Calu3 (cell line): ENCODE measurements at regions not wholly inside any gene's neighbourhood (a gene's known extent, or its start where the extent isn't known, plus 50 kb on each side); places are given as distances from the start of the nearest gene placed in this dataset.
"Not testable (repeated sequence)": the region's sequence is repeated elsewhere in the genome, so short reads cannot be mapped to it uniquely, and the experiment has no call there.

Experiments
- BruUV-seq: library from RNA; stranded (reverse); fragments of 400-500 nt; replicated peaks from 2 replicates; lab custom pipeline; 2021; lab: Mats Ljungman, UMichigan
- CTCF ChIA-PET: fragments of 300-600 bp; sonication (Branson Sonifier 250); formaldehyde crosslinking; loops from one replicate; lab custom pipeline; 2022; ENCODE audit warnings: antibody characterized with exemption; lab: Charles Lee
- DNase-seq: peaks from one replicate; pipeline ENCODE4 v3.0.0; 2022
- H3K27ac Mint-ChIP-seq: one replicate; pipeline ENCODE4 v1.8.0; 2022; ENCODE audit warnings: mixed read lengths; ENCODE audit not compliant: unreplicated experiment
- H3K27me3 Mint-ChIP-seq: one replicate; pipeline ENCODE4 v1.8.0; 2022; ENCODE audit warnings: mixed read lengths; ENCODE audit not compliant: unreplicated experiment
- H3K36me3 Mint-ChIP-seq: one replicate; pipeline ENCODE4 v1.8.0; 2022; ENCODE audit warnings: mild to moderate bottlenecking, moderate library complexity, mixed read lengths; ENCODE audit not compliant: insufficient read depth, unreplicated experiment
- H3K4me1 Mint-ChIP-seq: one replicate; pipeline ENCODE4 v1.8.0; 2022; ENCODE audit warnings: mild to moderate bottlenecking, low read depth, mixed read lengths; ENCODE audit not compliant: unreplicated experiment
- H3K4me3 Mint-ChIP-seq: one replicate; pipeline ENCODE4 v1.8.0; 2022; ENCODE audit warnings: mild to moderate bottlenecking, low read depth, moderate library complexity, mixed read lengths; ENCODE audit not compliant: unreplicated experiment
- H3K9me3 Mint-ChIP-seq: one replicate; pipeline ENCODE4 v1.8.0; 2022; ENCODE audit warnings: low read depth, mixed read lengths; ENCODE audit not compliant: unreplicated experiment
- CTCF ChIP-seq: fragments of 200-600 bp; IDR thresholded peaks from one replicate; pipeline ENCODE4 v1.8.0; 2022; ENCODE audit warnings: antibody characterized with exemption; ENCODE audit not compliant: unreplicated experiment
- intact Hi-C: fragments of 100-400 bp; cut with micrococcal nuclease; formaldehyde crosslinking; loops from one replicate; pipeline ENCODE4 v1.10.0; 2022; ENCODE audit not compliant: unreplicated experiment

- H3K4me1 Mint-ChIP-seq, result no peaks in the 10 kb centered on the region
- H3K4me3 Mint-ChIP-seq, result no peak overlapping the region
- peaks cover 85% of the 10 kb centered on the region for H3K27me3 Mint-ChIP-seq
- DNase-seq, result no peak
- no peak for TF ChIP-seq CTCF
- no TSS peak for BruUV-seq
- CTCF ChIA-PET, result interaction anchor here (0.7 kb wide), 1 partner anchor 20 kb away, joined by 3 read pairs; no protein-coding TSS in a partner anchor
- no peak overlapping the region for H3K27ac Mint-ChIP-seq
- intact Hi-C loops, result no loop called here
- H3K36me3 Mint-ChIP-seq, result no peaks in the 10 kb centered on the region
- H3K9me3 Mint-ChIP-seq, result no peaks in the 10 kb centered on the region
Measured at GRCh38 chr11:11722861-11723260, 101.1 kb upstream of the GALNT18 start.

DNA sequence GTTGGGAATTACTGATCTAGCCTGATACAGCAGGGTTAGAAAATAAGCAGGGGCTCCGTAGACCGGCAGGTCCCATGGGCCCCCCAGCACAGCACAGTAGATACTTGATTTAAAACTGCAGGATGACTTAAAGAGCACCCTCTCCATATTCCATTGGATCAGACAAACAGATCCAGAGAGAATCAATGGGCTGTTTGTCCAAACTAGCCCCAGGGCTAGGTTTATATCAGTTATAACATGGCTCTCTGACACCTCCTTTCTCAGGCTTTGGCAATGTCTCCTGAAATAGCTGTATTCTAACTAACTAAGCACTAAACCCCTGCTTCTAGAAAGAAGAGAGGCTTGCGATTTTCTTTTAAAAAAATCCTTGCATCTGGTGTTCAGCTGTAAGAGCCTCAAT lies 100.4 kb upstream of the GALNT18 start:
- Mint-ChIP-seq H3K36me3 (no peaks in the 10 kb centered on the region), H3K4me3 (no peak overlapping the region), H3K27ac (no peak overlapping the region), H3K9me3 (no peaks in the 10 kb centered on the region), H3K27me3 (peaks cover 79% of the 10 kb centered on the region), H3K4me1 (no peaks in the 10 kb centered on the region)
- no TSS peak for BruUV-seq
- DNase-seq, result no peak
- intact Hi-C loops, result no loop called here
- no peak for TF ChIP-seq CTCF
- CTCF ChIA-PET, result no interaction called here

- intact Hi-C loops, result no loop called here
- DNase-seq, result no peak
- Mint-ChIP-seq H3K4me1 (no peaks in the 10 kb centered on the region), H3K36me3 (no peaks in the 10 kb centered on the region), H3K27me3 (peaks cover 67% of the 10 kb centered on the region), H3K4me3 (no peak overlapping the region), H3K9me3 (peaks cover 7% of the 10 kb centered on the region), H3K27ac (no peak overlapping the region)
- TF ChIP-seq CTCF, result no peak
- no TSS peak for BruUV-seq
- CTCF ChIA-PET, result no interaction called here
Measured at GRCh38 chr11:11718511-11718910, 96.7 kb upstream of the GALNT18 start.

- DNase-seq, result no peak
- peaks cover 54% of the 10 kb centered on the region for H3K27me3 Mint-ChIP-seq
- no peak for TF ChIP-seq CTCF
Measured at GRCh38 chr11:11717064-11717725, 95.4 kb upstream of the GALNT18 start.

GRCh38 chr11:11715075-11715474 lies 93.3 kb upstream of the GALNT18 start:
- H3K27ac Mint-ChIP-seq, H3K36me3 Mint-ChIP-seq, BruUV-seq, intact Hi-C loops, DNase-seq, H3K4me3 Mint-ChIP-seq, H3K4me1 Mint-ChIP-seq, CTCF ChIA-PET, H3K9me3 Mint-ChIP-seq: not testable (repeated sequence)
- peaks cover 39% of the 10 kb centered on the region for H3K27me3 Mint-ChIP-seq

More at GRCh38 chr11:11717064-11717725, 95.4 kb upstream of the GALNT18 start:
- Mint-ChIP-seq H3K4me3 (no peak overlapping the region), H3K27ac (no peak overlapping the region), H3K9me3 (peaks cover 7% of the 10 kb centered on the region), H3K4me1 (no peaks in the 10 kb centered on the region), H3K36me3 (no peaks in the 10 kb centered on the region)
- BruUV-seq, result no TSS peak
- CTCF ChIA-PET, result no interaction called here
- intact Hi-C loops, result no loop called here
